BJ (cell line): ENCODE measurements at regions not wholly inside any gene's neighbourhood (a gene's known extent, or its start where the extent isn't known, plus 50 kb on each side); places are given as distances from the start of the nearest gene placed in this dataset.
"Not testable (repeated sequence)": the region's sequence is repeated elsewhere in the genome, so short reads cannot be mapped to it uniquely, and the experiment has no call there.

ENCODE experiments used
- CTCF ChIA-PET: fragments of 350-600 bp; formaldehyde crosslinking; extraction: SDS; loops from one replicate; lab custom pipeline; 2021; ENCODE audit warnings: antibody characterized with exemption, inconsistent platforms; lab: Yijun Ruan, JAX
- POLR2A ChIA-PET: fragments of 300-600 bp; sonication (Branson Sonifier 250); formaldehyde crosslinking; extraction: SDS; loops from one replicate; lab custom pipeline; 2021; ENCODE audit warnings: antibody characterized with exemption; lab: Charles Lee
- DNase-seq: peaks from one replicate; pipeline ENCODE4 v3.0.0-alpha.2; 2011; ENCODE audit warnings: low read depth
- H3K27me3 ChIP-seq: 2 replicates; pipeline ENCODE4 v1.6.0; 2011; ENCODE audit warnings: low read length; ENCODE audit not compliant: control insufficient read depth, insufficient read depth
- H3K36me3 ChIP-seq: 2 replicates; pipeline ENCODE4 v1.5.1; 2011; ENCODE audit warnings: low read length; ENCODE audit not compliant: control insufficient read depth, insufficient read depth
- H3K4me3 ChIP-seq: 2 replicates; pipeline ENCODE4 v1.5.1; 2011; ENCODE audit warnings: low read depth, mild to moderate bottlenecking, control low read depth, low read length
- CTCF ChIP-seq: IDR thresholded peaks from 2 replicates; pipeline ENCODE4 v1.5.1; 2011; ENCODE audit warnings: low read depth, mild to moderate bottlenecking, control low read depth, inconsistent platforms, low read length, moderate library complexity; ENCODE audit not compliant: insufficient read depth

DNA sequence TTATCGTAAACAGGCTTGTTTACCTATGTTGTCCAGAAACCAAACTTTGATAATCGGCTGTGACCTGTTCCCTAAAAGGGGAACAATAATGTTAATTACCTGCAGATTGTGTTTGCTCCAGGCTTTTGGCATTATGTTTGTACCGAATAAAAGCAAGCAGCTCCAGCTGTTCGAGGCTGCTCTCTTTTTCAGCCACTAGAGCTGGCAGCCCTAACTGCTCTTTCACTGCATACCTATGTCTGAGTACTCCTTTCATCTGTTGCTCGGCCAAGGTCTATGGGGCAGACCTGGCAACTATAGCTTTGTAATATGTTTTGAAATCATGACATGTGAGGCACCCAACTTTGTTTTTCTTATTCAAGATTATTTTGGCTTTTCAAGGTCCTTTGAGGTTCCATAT is 77.8 kb upstream of the EHBP1 start:
- ChIA-PET CTCF (interaction anchor here (1.6 kb wide), 1 partner anchor 10 kb away, joined by 6 read pairs; no protein-coding TSS in a partner anchor), POLR2A (no interaction called here)
- H3K4me3 ChIP-seq: no peak overlapping the region
- no peak for DNase-seq
- H3K36me3 ChIP-seq: no peaks in the 10 kb centered on the region
- no peak for TF ChIP-seq CTCF
- H3K27me3 ChIP-seq: no peaks in the 10 kb centered on the region

GRCh38 chr2:62624855-62625254 is 80.7 kb upstream of the EHBP1 start:
- Histone ChIP-seq H3K4me3 (no peak overlapping the region), H3K27me3 (no peaks in the 10 kb centered on the region), H3K36me3 (no peaks in the 10 kb centered on the region)
- ChIA-PET CTCF (no interaction called here), POLR2A (no interaction called here)
- DNase-seq: no peak
- no peak for TF ChIP-seq CTCF

- H3K27me3 ChIP-seq, H3K36me3 ChIP-seq, H3K4me3 ChIP-seq, DNase-seq, POLR2A ChIA-PET, CTCF ChIA-PET: not testable (repeated sequence)
Measured at GRCh38 chr2:62616486-62616885, 89.0 kb upstream of the EHBP1 start.

GRCh38 chr2:62611854-62612253 is 93.7 kb upstream of the EHBP1 start:
- TF ChIP-seq CTCF: no peak
- Histone ChIP-seq H3K27me3 (no peaks in the 10 kb centered on the region), H3K4me3 (no peak overlapping the region), H3K36me3 (no peaks in the 10 kb centered on the region)
- ChIA-PET POLR2A (no interaction called here), CTCF (no interaction called here)
- DNase-seq: no peak

DNA sequence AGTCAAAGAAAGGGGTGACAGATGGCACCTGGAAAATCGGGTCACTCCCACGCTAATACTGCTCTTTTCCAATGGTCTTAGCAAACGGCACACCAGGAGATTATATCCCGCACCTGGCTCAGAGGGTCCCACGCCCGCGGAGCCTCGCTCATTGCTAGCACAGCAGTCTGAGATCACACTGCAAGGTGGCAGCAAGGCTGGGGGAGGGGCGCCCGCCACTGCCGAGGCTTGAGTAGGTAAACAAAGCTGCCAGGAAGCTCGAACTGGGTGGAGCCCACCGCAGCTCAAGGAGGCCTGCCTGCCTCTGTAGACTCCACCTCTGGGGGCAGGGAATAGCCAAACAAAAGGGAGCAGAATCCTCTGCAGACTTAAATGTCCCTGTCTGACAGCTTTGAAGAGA is 99.5 kb upstream of the TMEM17 start:
- H3K4me3 ChIP-seq, CTCF ChIA-PET, DNase-seq, POLR2A ChIA-PET, H3K36me3 ChIP-seq, H3K27me3 ChIP-seq: not testable (repeated sequence)

- ChIA-PET POLR2A (no interaction called here), CTCF (no interaction called here)
- H3K36me3 ChIP-seq: no peaks in the 10 kb centered on the region
Measured at GRCh38 chr2:62604336-62604735, 98.3 kb upstream of the TMEM17 start.

More at GRCh38 chr2:62604336-62604735, 98.3 kb upstream of the TMEM17 start:
- no peak for TF ChIP-seq CTCF
- no peak for DNase-seq
- Histone ChIP-seq H3K4me3 (no peak overlapping the region), H3K27me3 (no peaks in the 10 kb centered on the region)
